ENCODE measurements at regions not wholly inside any gene's neighbourhood (a gene's known extent, or its start where the extent isn't known, plus 50 kb on each side); places are given as distances from the start of the nearest gene placed in this dataset.

DNA sequence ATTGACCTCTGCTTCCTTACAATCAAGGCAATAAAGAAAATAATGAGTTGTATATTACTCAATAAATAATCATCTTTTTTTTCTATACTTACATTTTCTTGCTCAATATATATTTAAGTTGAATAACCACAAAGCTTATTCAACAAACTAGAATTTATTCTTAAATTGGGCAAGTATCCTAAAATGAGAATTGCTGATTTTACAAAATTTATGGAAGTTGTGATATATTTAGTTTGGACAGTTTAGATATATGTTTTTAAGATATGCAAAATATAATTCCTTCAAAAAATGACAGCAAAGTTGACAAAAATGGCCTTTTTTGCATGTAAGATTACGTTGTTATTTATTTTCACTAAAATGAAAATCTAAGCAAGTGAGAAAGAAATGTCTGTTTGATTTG lies 305.7 kb upstream of the GRIN3A start:
- H3K27ac ChIP-seq (ENCODE audit: low read length) = no peak overlapping the region
- BruUV-seq (replicated peaks) = no TSS peak
- H3K36me3 ChIP-seq (ENCODE audit: control insufficient read depth, insufficient read depth, low read length) = no peaks in the 10 kb centered on the region
- ChIA-PET POLR2A (no interaction called here), CTCF (no interaction called here)
- ATAC-seq = no peak
- H3K4me3 ChIP-seq (ENCODE audit: low read depth in 2 of 2, low read length in 2 of 2) = no peak overlapping the region
- intact Hi-C loops (cut with micrococcal nuclease; ENCODE audit: unreplicated experiment) = no loop called here
- H3K9me3 ChIP-seq (ENCODE audit: control insufficient read depth, insufficient read depth, low read depth, low read length) = no peaks in the 10 kb centered on the region
- TF ChIP-seq, protein P1, sequence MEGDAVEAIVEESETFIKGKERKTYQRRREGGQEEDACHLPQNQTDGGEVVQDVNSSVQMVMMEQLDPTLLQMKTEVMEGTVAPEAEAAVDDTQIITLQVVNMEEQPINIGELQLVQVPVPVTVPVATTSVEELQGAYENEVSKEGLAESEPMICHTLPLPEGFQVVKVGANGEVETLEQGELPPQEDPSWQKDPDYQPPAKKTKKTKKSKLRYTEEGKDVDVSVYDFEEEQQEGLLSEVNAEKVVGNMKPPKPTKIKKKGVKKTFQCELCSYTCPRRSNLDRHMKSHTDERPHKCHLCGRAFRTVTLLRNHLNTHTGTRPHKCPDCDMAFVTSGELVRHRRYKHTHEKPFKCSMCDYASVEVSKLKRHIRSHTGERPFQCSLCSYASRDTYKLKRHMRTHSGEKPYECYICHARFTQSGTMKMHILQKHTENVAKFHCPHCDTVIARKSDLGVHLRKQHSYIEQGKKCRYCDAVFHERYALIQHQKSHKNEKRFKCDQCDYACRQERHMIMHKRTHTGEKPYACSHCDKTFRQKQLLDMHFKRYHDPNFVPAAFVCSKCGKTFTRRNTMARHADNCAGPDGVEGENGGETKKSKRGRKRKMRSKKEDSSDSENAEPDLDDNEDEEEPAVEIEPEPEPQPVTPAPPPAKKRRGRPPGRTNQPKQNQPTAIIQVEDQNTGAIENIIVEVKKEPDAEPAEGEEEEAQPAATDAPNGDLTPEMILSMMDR (IDR thresholded peaks at IDR 0.05) = no peak
- TF ChIP-seq POLR2AphosphoS5 (IDR thresholded peaks at IDR 0.05; ENCODE audit: low read depth, low read length) (no peak), TCF7L2 (IDR thresholded peaks at IDR 0.05; ENCODE audit: low read depth, low read length) (no peak), REST (IDR thresholded peaks at IDR 0.05; ENCODE audit: insufficient read depth in 1 of 2, low read depth in 2 of 2, low read length in 1 of 2) (no peak), SIN3A (IDR thresholded peaks at IDR 0.05; ENCODE audit: borderline replicate concordance, insufficient read depth, low read depth, low read length) (no peak)
- no peaks in the 10 kb centered on the region for H3K27me3 ChIP-seq (ENCODE audit: control insufficient read depth, insufficient read depth, low read length)
- H3K4me1 ChIP-seq (ENCODE audit: control insufficient read depth, insufficient read depth, low read length) = no peaks in the 10 kb centered on the region
- in situ Hi-C loops (cut with HindIII; ENCODE audit: low pct_unique_long_range_greater_than_20kb, low sequenced_read_pairs) = no loop called here
- DNase-seq (ENCODE audit: low read depth, low spot score) = no peak

DNA sequence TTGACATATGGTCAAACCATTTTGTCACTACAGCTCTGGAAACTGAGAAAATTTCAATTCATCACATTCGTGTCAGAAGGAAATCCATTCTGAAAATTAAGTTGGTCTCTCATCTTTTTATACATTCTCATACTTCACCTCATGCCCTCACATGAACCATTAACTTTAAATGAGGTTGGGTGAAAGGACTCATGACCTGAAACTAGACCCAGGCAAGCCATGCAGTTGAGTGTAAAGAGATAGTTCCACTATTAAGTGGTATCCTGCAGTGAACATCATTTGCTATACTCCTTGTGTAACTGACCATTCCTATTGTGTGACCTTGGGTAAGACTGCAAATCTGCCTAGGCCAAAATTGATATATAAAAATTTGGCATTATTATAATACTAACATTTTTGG lies 299.6 kb upstream of the GRIN3A start:
- intact Hi-C loops (cut with micrococcal nuclease; ENCODE audit: unreplicated experiment) = loop anchor here (10.0 kb wide), 1 partner anchor 63 kb away; no protein-coding TSS in a partner anchor
- Histone ChIP-seq H3K4me1 (ENCODE audit: control insufficient read depth, insufficient read depth, low read length) (no peaks in the 10 kb centered on the region), H3K36me3 (ENCODE audit: control insufficient read depth, insufficient read depth, low read length) (no peaks in the 10 kb centered on the region), H3K4me3 (ENCODE audit: low read depth in 2 of 2, low read length in 2 of 2) (no peak overlapping the region), H3K27me3 (ENCODE audit: control insufficient read depth, insufficient read depth, low read length) (no peaks in the 10 kb centered on the region), H3K27ac (ENCODE audit: low read length) (no peak overlapping the region), H3K9me3 (ENCODE audit: control insufficient read depth, insufficient read depth, low read depth, low read length) (no peaks in the 10 kb centered on the region)
- no peak for DNase-seq (ENCODE audit: low read depth, low spot score)
- ChIA-PET POLR2A (no interaction called here), CTCF (no interaction called here)
- in situ Hi-C loops (cut with HindIII; ENCODE audit: low pct_unique_long_range_greater_than_20kb, low sequenced_read_pairs) = no loop called here
- BruUV-seq (replicated peaks) = no TSS peak
- ATAC-seq = no peak
- TF ChIP-seq POLR2AphosphoS5 (IDR thresholded peaks at IDR 0.05; ENCODE audit: low read depth, low read length) (no peak), REST (IDR thresholded peaks at IDR 0.05; ENCODE audit: insufficient read depth in 1 of 2, low read depth in 2 of 2, low read length in 1 of 2) (no peak), SIN3A (IDR thresholded peaks at IDR 0.05; ENCODE audit: borderline replicate concordance, insufficient read depth, low read depth, low read length) (no peak), TCF7L2 (IDR thresholded peaks at IDR 0.05; ENCODE audit: low read depth, low read length) (no peak)
- TF ChIP-seq, protein P1 (IDR thresholded peaks at IDR 0.05) = no peak
